ENCODE measurements at regions not wholly inside any gene's neighbourhood (a gene's known extent, or its start where the extent isn't known, plus 50 kb on each side); places are given as distances from the start of the nearest gene placed in this dataset.

- no peaks in the 10 kb centered on the region for H3K27me3 ChIP-seq (replicated peaks; ENCODE audit: insufficient read depth, low read depth, low read length, poor library complexity)
- no peaks in the 10 kb centered on the region for H3K9me3 ChIP-seq (ENCODE audit: low read depth, low read length, poor library complexity, severe bottlenecking)
- no peak overlapping the region for H3K4me3 ChIP-seq (ENCODE audit: low read depth, low read length, poor library complexity, severe bottlenecking)
- TF ChIP-seq, protein P1, sequence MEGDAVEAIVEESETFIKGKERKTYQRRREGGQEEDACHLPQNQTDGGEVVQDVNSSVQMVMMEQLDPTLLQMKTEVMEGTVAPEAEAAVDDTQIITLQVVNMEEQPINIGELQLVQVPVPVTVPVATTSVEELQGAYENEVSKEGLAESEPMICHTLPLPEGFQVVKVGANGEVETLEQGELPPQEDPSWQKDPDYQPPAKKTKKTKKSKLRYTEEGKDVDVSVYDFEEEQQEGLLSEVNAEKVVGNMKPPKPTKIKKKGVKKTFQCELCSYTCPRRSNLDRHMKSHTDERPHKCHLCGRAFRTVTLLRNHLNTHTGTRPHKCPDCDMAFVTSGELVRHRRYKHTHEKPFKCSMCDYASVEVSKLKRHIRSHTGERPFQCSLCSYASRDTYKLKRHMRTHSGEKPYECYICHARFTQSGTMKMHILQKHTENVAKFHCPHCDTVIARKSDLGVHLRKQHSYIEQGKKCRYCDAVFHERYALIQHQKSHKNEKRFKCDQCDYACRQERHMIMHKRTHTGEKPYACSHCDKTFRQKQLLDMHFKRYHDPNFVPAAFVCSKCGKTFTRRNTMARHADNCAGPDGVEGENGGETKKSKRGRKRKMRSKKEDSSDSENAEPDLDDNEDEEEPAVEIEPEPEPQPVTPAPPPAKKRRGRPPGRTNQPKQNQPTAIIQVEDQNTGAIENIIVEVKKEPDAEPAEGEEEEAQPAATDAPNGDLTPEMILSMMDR (conservative IDR thresholded peaks at IDR 0.05; ENCODE audit: low read depth, low read length), result no peak
- TF ChIP-seq EZH2 (IDR thresholded peaks at IDR 0.05; ENCODE audit: borderline replicate concordance, low read depth, low read length, poor library complexity, severe bottlenecking), result no peak
- no peak overlapping the region for H3K27ac ChIP-seq (ENCODE audit: low read depth, low read length, poor library complexity, severe bottlenecking)
- no peak for DNase-seq (ENCODE audit: low spot score)
- CTCF ChIA-PET, result no interaction called here
- no peaks in the 10 kb centered on the region for H3K4me1 ChIP-seq (ENCODE audit: insufficient read depth, low read length, poor library complexity, severe bottlenecking)
- POLR2A ChIA-PET (ENCODE audit: low non-redundant PET), result no interaction called here
- H3K36me3 ChIP-seq (ENCODE audit: insufficient read depth, low read length, poor library complexity, severe bottlenecking), result no peaks in the 10 kb centered on the region
- intact Hi-C loops (cut with micrococcal nuclease; ENCODE audit: unreplicated experiment), result no loop called here
- no TSS peak for BruUV-seq (replicated peaks)
Measured at GRCh38 chr1:59172693-59173092, 124.2 kb upstream of the FGGY start.

DNA sequence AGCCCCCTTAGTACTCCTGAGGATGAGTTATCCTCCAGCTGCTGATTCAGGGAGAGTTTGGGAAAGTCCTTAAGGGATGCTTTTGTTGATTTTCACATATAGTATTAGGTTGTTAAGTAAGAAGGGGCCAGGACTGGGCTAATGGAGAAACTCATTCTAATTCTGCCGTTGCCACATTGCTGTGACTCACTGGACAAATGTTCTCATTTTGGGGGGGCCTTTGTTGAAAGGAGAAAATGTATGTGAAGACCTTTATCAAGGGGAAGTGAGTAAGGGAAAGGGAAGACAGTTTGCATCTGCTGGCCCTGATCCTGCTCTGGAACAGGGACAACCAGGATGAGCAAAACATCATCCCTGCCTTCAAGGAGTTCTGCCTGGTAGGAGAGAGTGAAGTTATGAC lies 123.2 kb upstream of the FGGY start:
- no TSS peak for BruUV-seq (replicated peaks)

DNA sequence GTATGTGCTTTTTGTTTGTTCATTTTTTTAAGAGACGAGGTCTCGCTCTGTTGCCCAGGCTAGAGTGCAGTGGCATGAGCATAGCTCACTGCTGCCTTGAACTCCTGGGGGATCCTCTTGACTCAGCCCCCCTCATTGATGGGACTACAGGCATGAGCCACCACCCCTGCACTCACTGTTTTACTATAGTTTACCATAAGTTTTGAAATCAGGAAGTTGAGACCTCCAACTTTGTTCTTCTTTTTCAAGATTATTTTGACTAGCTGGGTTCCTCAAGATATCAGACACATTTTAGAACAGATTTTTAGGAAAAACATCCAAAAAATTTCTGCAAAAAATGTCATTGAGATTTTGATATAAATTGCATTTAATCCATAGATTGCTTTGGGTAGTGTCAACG lies 120.4 kb upstream of the FGGY start:
- intact Hi-C loops (cut with micrococcal nuclease; ENCODE audit: unreplicated experiment), result no loop called here
- Histone ChIP-seq H3K27ac (ENCODE audit: low read depth, low read length, poor library complexity, severe bottlenecking) (no peak overlapping the region), H3K27me3 (replicated peaks; ENCODE audit: insufficient read depth, low read depth, low read length, poor library complexity) (no peaks in the 10 kb centered on the region), H3K9me3 (ENCODE audit: low read depth, low read length, poor library complexity, severe bottlenecking) (no peaks in the 10 kb centered on the region), H3K4me3 (ENCODE audit: low read depth, low read length, poor library complexity, severe bottlenecking) (no peak overlapping the region), H3K36me3 (ENCODE audit: insufficient read depth, low read length, poor library complexity, severe bottlenecking) (no peaks in the 10 kb centered on the region), H3K4me1 (ENCODE audit: insufficient read depth, low read length, poor library complexity, severe bottlenecking) (no peaks in the 10 kb centered on the region)
- ChIA-PET POLR2A (ENCODE audit: low non-redundant PET) (no interaction called here), CTCF (no interaction called here)
- no peak for DNase-seq (ENCODE audit: low spot score)
- no TSS peak for BruUV-seq (replicated peaks)
- TF ChIP-seq EZH2 (IDR thresholded peaks at IDR 0.05; ENCODE audit: borderline replicate concordance, low read depth, low read length, poor library complexity, severe bottlenecking), result no peak
- TF ChIP-seq, protein P1 (conservative IDR thresholded peaks at IDR 0.05; ENCODE audit: low read depth, low read length), result no peak

More for the DNA sequence above, 123.2 kb upstream of the FGGY start:
- Histone ChIP-seq H3K4me3 (ENCODE audit: low read depth, low read length, poor library complexity, severe bottlenecking) (no peak overlapping the region), H3K9me3 (ENCODE audit: low read depth, low read length, poor library complexity, severe bottlenecking) (no peaks in the 10 kb centered on the region), H3K36me3 (ENCODE audit: insufficient read depth, low read length, poor library complexity, severe bottlenecking) (no peaks in the 10 kb centered on the region), H3K27ac (ENCODE audit: low read depth, low read length, poor library complexity, severe bottlenecking) (no peak overlapping the region), H3K27me3 (replicated peaks; ENCODE audit: insufficient read depth, low read depth, low read length, poor library complexity) (no peaks in the 10 kb centered on the region), H3K4me1 (ENCODE audit: insufficient read depth, low read length, poor library complexity, severe bottlenecking) (no peaks in the 10 kb centered on the region)
- POLR2A ChIA-PET (ENCODE audit: low non-redundant PET), result no interaction called here
- CTCF ChIA-PET, result no interaction called here
- DNase-seq (ENCODE audit: low spot score), result no peak
- no peak for TF ChIP-seq EZH2 (IDR thresholded peaks at IDR 0.05; ENCODE audit: borderline replicate concordance, low read depth, low read length, poor library complexity, severe bottlenecking)
- TF ChIP-seq, protein P1 (conservative IDR thresholded peaks at IDR 0.05; ENCODE audit: low read depth, low read length), result no peak
- intact Hi-C loops (cut with micrococcal nuclease; ENCODE audit: unreplicated experiment), result no loop called here

Data from A673 (cell line).